Ovary (tissue), 7 donors: ENCODE measurements at regions not wholly inside any gene's neighbourhood (a gene's known extent, or its start where the extent isn't known, plus 50 kb on each side); places are given as distances from the start of the nearest gene placed in this dataset.

ENCODE experiments used
- DNase-seq, 5 donors: peaks; one replicate each; pipeline ENCODE4 v3.0.0-alpha.2; 2019 to 2020
- H3K27ac ChIP-seq, 2 donors: fragments of 200-600 bp; one replicate each; pipeline versions ENCODE4 v1.5.1 to v1.8.0; 2019 to 2022
- H3K27me3 ChIP-seq: fragments of 200-600 bp; one replicate; pipeline ENCODE4 v1.8.0; 2022
- H3K36me3 ChIP-seq: fragments of 200-600 bp; sonication (generic); one replicate; pipeline ENCODE4 v1.5.1; 2019
- H3K4me1 ChIP-seq: one replicate; pipeline ENCODE4 v1.8.1; 2013; ENCODE audit warnings: mild to moderate bottlenecking, moderate library complexity; ENCODE audit not compliant: insufficient read depth
- H3K4me3 ChIP-seq: fragments of 200-600 bp; sonication (generic); one replicate; pipeline ENCODE4 v1.5.1; 2017
- H3K9me3 ChIP-seq, 2 donors: fragments of 200-600 bp in 1 of 2; sonication (generic) in 1 of 2; one replicate each; pipeline versions ENCODE4 v1.5.1 to v1.8.1; 2013 to 2019; ENCODE audit warnings: mild to moderate bottlenecking in 1 of 2, moderate library complexity in 1 of 2
- CTCF ChIP-seq, 3 donors: fragments of 450-650 bp in 2 of 3; fragments of 200-600 bp in 1 of 3; IDR thresholded peaks; one replicate each; pipeline versions ENCODE4 v1.5.1 to v1.8.0; 2016 to 2022; ENCODE audit warnings: antibody characterized with exemption in 3 of 3, mild to moderate bottlenecking in 1 of 3
- EP300 ChIP-seq: sonication (generic); formaldehyde crosslinking; IDR thresholded peaks from one replicate; pipeline ENCODE4 v1.6.1; 2017; ENCODE audit warnings: antibody characterized with exemption
- POLR2A ChIP-seq: fragments of 450-650 bp; IDR thresholded peaks from one replicate; pipeline ENCODE4 v1.6.1; 2017; ENCODE audit warnings: antibody characterized with exemption, mild to moderate bottlenecking, moderate library complexity
- WGBS, 3 donors: extraction: QIAGEN DNeasy Blood & Tissue Kit in 1 of 3; methylation state at CpG; one replicate each; pipeline versions ENCODE4 v1.1.5 to v1.1.7; 2013 to 2017; 5-methylcytosine and 5-hydroxymethylcytosine counted together
- intact Hi-C, 4 donors: fragments of 100-400 bp; cut with DNase I; formaldehyde crosslinking; loops; one replicate each; pipeline versions ENCODE4 v1.11.0 to v1.15.1; 2022 to 2023
- donor health status: DM: no; HTN: no; CAD: no; lungs with moderate emphysema.
- donor health status: DM: no; HTN: no; CAD: no.
- donor health status: Bipolar disorder and iron deficiency.
- donor health status: DM: no; HTN: no; CAD: no.
- donor health status: DM: yes; HTN: yes; CAD: no.

DNA sequence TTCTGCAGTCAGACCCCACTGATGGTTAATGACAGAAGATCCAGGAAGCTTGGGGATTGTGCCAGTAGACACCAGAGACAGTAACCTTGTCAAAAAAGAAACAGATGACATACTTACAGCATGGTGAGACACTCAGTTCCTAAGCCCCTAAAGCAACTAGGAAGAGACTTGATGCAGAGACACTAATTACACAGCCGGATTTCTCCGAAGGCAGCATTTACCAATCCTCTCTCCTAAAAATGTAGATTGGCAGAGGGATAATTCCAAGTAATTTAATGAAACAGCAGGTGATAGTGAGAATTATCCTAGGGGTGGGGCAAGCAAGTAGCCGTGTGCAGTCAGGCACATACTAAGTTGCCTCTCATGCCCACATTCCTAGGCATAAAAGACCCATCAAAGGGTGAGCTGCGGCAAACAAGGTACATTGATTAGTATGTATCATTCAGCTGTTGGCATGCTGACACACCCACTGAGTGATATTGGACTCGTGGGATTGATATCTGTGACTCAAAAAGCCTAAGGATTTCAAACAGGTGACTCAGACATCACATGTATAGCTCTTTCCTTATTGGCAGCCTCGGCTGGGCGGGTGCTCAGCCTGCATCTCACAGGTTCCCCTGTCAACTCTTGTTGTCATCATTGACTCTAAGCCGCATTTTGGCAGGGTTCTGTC, 296.7 kb upstream of the ATP5MC3 start:
- no peak for DNase-seq

GRCh38 chr2:175476948-175477347, 295.4 kb upstream of the ATP5MC3 start:
- Histone ChIP-seq H3K9me3 (no peaks in the 10 kb centered on the region), H3K4me1 (no peaks in the 10 kb centered on the region), H3K27ac (no peak overlapping the region), H3K27me3 (no peaks in the 10 kb centered on the region), H3K4me3 (no peak overlapping the region), H3K36me3 (no peaks in the 10 kb centered on the region)
- WGBS, 3 donors: 76 to 87% (median 83%) methylated on average over 8 of the region's 8 CpGs
- intact Hi-C loops: no loop called here
- no peak for DNase-seq
- no peak for TF ChIP-seq CTCF (IDR thresholded peaks at IDR 0.05)
- no peak for TF ChIP-seq POLR2A
- TF ChIP-seq EP300: no peak

More for the DNA sequence above, 296.7 kb upstream of the ATP5MC3 start:
- no peaks in the 10 kb centered on the region for H3K4me1 ChIP-seq
- no peaks in the 10 kb centered on the region for H3K36me3 ChIP-seq
- intact Hi-C loops: no loop called here
- 77 to 89% (median 80%) methylated on average over 8 of the region's 8 CpGs for WGBS, 3 donors
- H3K4me3 ChIP-seq: no peak overlapping the region
- H3K27ac ChIP-seq: no peak overlapping the region
- no peaks in the 10 kb centered on the region for H3K27me3 ChIP-seq
- no peaks in the 10 kb centered on the region for H3K9me3 ChIP-seq
- TF ChIP-seq CTCF (IDR thresholded peaks at IDR 0.05) (no peak), EP300 (no peak), POLR2A (no peak)

- H3K4me1 ChIP-seq: no peaks in the 10 kb centered on the region
- no peaks in the 10 kb centered on the region for H3K9me3 ChIP-seq
- H3K4me3 ChIP-seq: no peak overlapping the region
- no peak for DNase-seq
- intact Hi-C loops: no loop called here
- TF ChIP-seq POLR2A (no peak), CTCF (IDR thresholded peaks at IDR 0.05) (no peak), EP300 (no peak)
- H3K27me3 ChIP-seq: no peaks in the 10 kb centered on the region
- WGBS, 3 donors: 74 to 81% (median 80%) methylated on average over 1 of the region's 1 CpG
- no peaks in the 10 kb centered on the region for H3K36me3 ChIP-seq
- no peak overlapping the region for H3K27ac ChIP-seq
These were observed 294.9 kb upstream of the ATP5MC3 start for GRCh38 chr2:175476374-175476773.

GRCh38 chr2:175475130-175475529, 293.6 kb upstream of the ATP5MC3 start:
- Histone ChIP-seq H3K4me1 (no peaks in the 10 kb centered on the region), H3K4me3 (no peak overlapping the region), H3K9me3 (no peaks in the 10 kb centered on the region), H3K36me3 (no peaks in the 10 kb centered on the region), H3K27ac (no peak overlapping the region), H3K27me3 (no peaks in the 10 kb centered on the region)
- no peak for TF ChIP-seq CTCF (IDR thresholded peaks at IDR 0.05)
- TF ChIP-seq EP300: no peak
- no peak for TF ChIP-seq POLR2A
- no peak for DNase-seq
- 91 to 96% (median 96%) methylated on average over 6 of the region's 6 CpGs for WGBS, 3 donors
- intact Hi-C loops: no loop called here
